HAP-1 (cell line): ENCODE measurements at regions not wholly inside any gene's neighbourhood (a gene's known extent, or its start where the extent isn't known, plus 50 kb on each side); places are given as distances from the start of the nearest gene placed in this dataset.

Experiments used
- DNase-seq, 2 experiments: peaks; one replicate each; pipeline ENCODE4 v3.0.0-alpha.2; 2016 to 2020; ENCODE audit warnings: low spot score in 2 of 2
- H3K27me3 ChIP-seq: fragments of 250-450 bp; sonication (Bioruptor Pico); 2 replicates; pipeline ENCODE4 v1.5.1; 2020; ENCODE audit warnings: low read depth, mild to moderate bottlenecking, moderate library complexity
- H3K36me3 ChIP-seq: fragments of 250-450 bp; sonication (Bioruptor Pico); replicated peaks from 2 replicates; pipeline ENCODE4 v1.5.1; 2020; ENCODE audit warnings: mild to moderate bottlenecking
- H3K4me1 ChIP-seq: fragments of 250-450 bp; sonication (Bioruptor Pico); 2 replicates; pipeline ENCODE4 v1.5.1; 2020; ENCODE audit warnings: mild to moderate bottlenecking
- H3K4me3 ChIP-seq: fragments of 250-450 bp; sonication (Bioruptor Pico); 2 replicates; pipeline ENCODE4 v1.5.1; 2020; ENCODE audit warnings: mild to moderate bottlenecking, moderate library complexity
- H3K9me3 ChIP-seq: fragments of 250-450 bp; sonication (Bioruptor Pico); 2 replicates; pipeline ENCODE4 v1.5.1; 2020; ENCODE audit warnings: mild to moderate bottlenecking, moderate library complexity
- in situ Hi-C: fragments of 300-500 bp; cut with MboI; formaldehyde crosslinking; loops from 3 replicates; pipeline ENCODE4 v1.14.3; 2020; ENCODE audit warnings: low sequenced_read_pairs, inconsistent platforms, mixed read lengths

- H3K4me1 ChIP-seq = no peaks in the 10 kb centered on the region
- no peaks in the 10 kb centered on the region for H3K9me3 ChIP-seq
- in situ Hi-C loops = no loop called here
- no peaks in the 10 kb centered on the region for H3K27me3 ChIP-seq
- no peak for DNase-seq
- no peaks in the 10 kb centered on the region for H3K36me3 ChIP-seq
- no peak overlapping the region for H3K4me3 ChIP-seq
Measured at GRCh38 chr1:223048026-223048425, 95.0 kb downstream of the TLR5 start.

- DNase-seq = no peak
- H3K4me3 ChIP-seq = no peak overlapping the region
- no peaks in the 10 kb centered on the region for H3K36me3 ChIP-seq
- in situ Hi-C loops = no loop called here
- H3K9me3 ChIP-seq = no peaks in the 10 kb centered on the region
- no peaks in the 10 kb centered on the region for H3K4me1 ChIP-seq
- no peaks in the 10 kb centered on the region for H3K27me3 ChIP-seq
Measured at GRCh38 chr1:223052462-223052861, 90.6 kb downstream of the TLR5 start.

- H3K4me1 ChIP-seq = no peaks in the 10 kb centered on the region
- no peak for DNase-seq
- no peaks in the 10 kb centered on the region for H3K9me3 ChIP-seq
- H3K36me3 ChIP-seq = no peaks in the 10 kb centered on the region
- no peak overlapping the region for H3K4me3 ChIP-seq
- no peaks in the 10 kb centered on the region for H3K27me3 ChIP-seq
- in situ Hi-C loops = no loop called here
Measured at GRCh38 chr1:223052931-223053330, 90.1 kb downstream of the TLR5 start.

- Histone ChIP-seq H3K9me3 (no peaks in the 10 kb centered on the region), H3K27me3 (no peaks in the 10 kb centered on the region), H3K4me1 (no peaks in the 10 kb centered on the region), H3K36me3 (no peaks in the 10 kb centered on the region), H3K4me3 (no peak overlapping the region)
- in situ Hi-C loops = no loop called here
- DNase-seq = no peak
Measured at GRCh38 chr1:223056802-223057201, 86.2 kb downstream of the TLR5 start.

GRCh38 chr1:223057569-223058093, 85.4 kb downstream of the TLR5 start:
- no peaks in the 10 kb centered on the region for H3K9me3 ChIP-seq
- no peaks in the 10 kb centered on the region for H3K4me1 ChIP-seq
- H3K27me3 ChIP-seq = no peaks in the 10 kb centered on the region
- in situ Hi-C loops = no loop called here
- no peaks in the 10 kb centered on the region for H3K36me3 ChIP-seq
- no peak overlapping the region for H3K4me3 ChIP-seq
- no peak for DNase-seq
